HUES6 (cell line): ENCODE measurements at regions not wholly inside any gene's neighbourhood (a gene's known extent, or its start where the extent isn't known, plus 50 kb on each side); places are given as distances from the start of the nearest gene placed in this dataset.

ENCODE experiments used
- H3K27ac ChIP-seq: 2 replicates; pipeline ENCODE4 v1.7.0; 2013; ENCODE audit warnings: low read depth, mild to moderate bottlenecking, low read length, inconsistent platforms
- H3K27me3 ChIP-seq: 2 replicates; pipeline ENCODE4 v1.6.1; 2013; ENCODE audit warnings: low read length; ENCODE audit not compliant: control insufficient read depth, insufficient read depth
- H3K36me3 ChIP-seq: 2 replicates; pipeline ENCODE4 v1.6.1; 2013; ENCODE audit warnings: low read length; ENCODE audit not compliant: control insufficient read depth, insufficient read depth
- H3K4me1 ChIP-seq: 2 replicates; pipeline ENCODE4 v1.6.1; 2013; ENCODE audit warnings: low read length; ENCODE audit not compliant: control insufficient read depth, insufficient read depth
- H3K4me3 ChIP-seq: 2 replicates; pipeline ENCODE4 v1.5.1; 2013; ENCODE audit warnings: low read depth, low read length
- H3K9ac ChIP-seq: one replicate; pipeline ENCODE4 v1.6.1; 2013; ENCODE audit warnings: mild to moderate bottlenecking, low read length
- H3K9me3 ChIP-seq: 2 replicates; pipeline ENCODE4 v1.6.1; 2013; ENCODE audit warnings: low read depth, low read length; ENCODE audit not compliant: control insufficient read depth, insufficient read depth

DNA sequence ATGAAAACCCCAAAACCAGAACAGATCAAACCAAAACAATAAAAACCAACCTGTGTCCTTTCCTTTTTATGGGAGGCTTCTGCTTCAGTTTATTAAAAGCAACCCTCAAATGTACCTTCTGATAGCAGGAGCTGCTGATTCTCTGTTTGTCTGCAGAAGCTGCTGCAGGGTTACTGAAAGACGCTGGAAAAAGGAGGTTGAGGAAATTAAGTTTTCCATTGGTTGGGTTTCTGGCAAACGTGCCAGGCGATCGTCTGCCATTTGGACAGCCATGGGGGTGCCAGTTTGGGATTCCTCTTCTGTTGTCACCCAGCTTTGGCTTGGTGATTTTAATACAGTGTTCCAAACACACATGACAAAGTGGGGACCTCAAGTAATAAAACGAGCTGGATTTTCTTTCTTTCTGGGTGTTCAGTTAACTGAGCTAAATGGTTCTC, 185.4 kb upstream of the ZFHX3 start:
- Histone ChIP-seq H3K4me3 (no peak overlapping the region), H3K27me3 (peaks cover 21% of the 10 kb centered on the region)

GRCh38 chr16:73232555-73233328, 184.8 kb upstream of the ZFHX3 start:
- Histone ChIP-seq H3K36me3 (no peaks in the 10 kb centered on the region), H3K9me3 (no peaks in the 10 kb centered on the region), H3K4me3 (peak overlapping the region; percentile 45), H3K27me3 (peaks cover 21% of the 10 kb centered on the region), H3K9ac (no peak overlapping the region), H3K4me1 (peaks cover 14% of the 10 kb centered on the region; the same call in 1 of the 2 replicates), H3K27ac (no peak overlapping the region)

More for the DNA sequence above, 185.4 kb upstream of the ZFHX3 start:
- H3K4me1 ChIP-seq: peaks cover 14% of the 10 kb centered on the region; the same call in 1 of the 2 replicates
- no peaks in the 10 kb centered on the region for H3K9me3 ChIP-seq
- H3K27ac ChIP-seq: no peak overlapping the region
- no peak overlapping the region for H3K9ac ChIP-seq
- H3K36me3 ChIP-seq: no peaks in the 10 kb centered on the region

GRCh38 chr16:73231944-73232554, 184.1 kb upstream of the ZFHX3 start:
- H3K27me3 ChIP-seq: peaks cover 21% of the 10 kb centered on the region
- H3K4me3 ChIP-seq: peak overlapping the region; percentile 45
- H3K4me1 ChIP-seq: peaks cover 14% of the 10 kb centered on the region; the same call in 1 of the 2 replicates
- no peaks in the 10 kb centered on the region for H3K9me3 ChIP-seq
- no peak overlapping the region for H3K27ac ChIP-seq
- H3K36me3 ChIP-seq: no peaks in the 10 kb centered on the region
- no peak overlapping the region for H3K9ac ChIP-seq

DNA sequence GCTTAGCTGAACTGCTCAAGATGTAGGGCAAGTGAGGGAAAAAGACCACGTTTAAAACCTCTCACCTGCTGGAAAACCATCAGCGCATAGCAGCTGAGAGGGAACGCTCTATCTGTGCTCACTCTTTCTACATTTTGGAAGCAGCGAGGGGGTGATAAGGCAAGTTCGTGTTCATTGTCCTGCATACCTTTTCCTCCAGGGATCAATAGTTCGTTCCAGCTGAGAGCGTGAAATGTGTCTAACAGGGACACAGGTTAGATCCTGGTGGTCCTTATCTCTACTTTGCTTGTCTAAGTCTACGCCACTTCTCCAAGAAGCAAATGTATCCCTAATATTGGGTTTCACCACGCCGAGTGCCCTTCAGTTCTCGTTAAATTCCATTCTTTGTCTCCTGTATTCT, 183.5 kb upstream of the ZFHX3 start:
- Histone ChIP-seq H3K9me3 (no peaks in the 10 kb centered on the region), H3K4me3 (no peak overlapping the region), H3K27me3 (peaks cover 21% of the 10 kb centered on the region), H3K4me1 (peaks cover 14% of the 10 kb centered on the region; the same call in 1 of the 2 replicates), H3K27ac (no peak overlapping the region), H3K9ac (no peak overlapping the region), H3K36me3 (no peaks in the 10 kb centered on the region)

GRCh38 chr16:73230651-73231050, 182.7 kb upstream of the ZFHX3 start:
- Histone ChIP-seq H3K27ac (no peak overlapping the region), H3K4me1 (peaks cover 19% of the 10 kb centered on the region; the same call in 1 of the 2 replicates), H3K4me3 (no peak overlapping the region), H3K27me3 (peaks cover 21% of the 10 kb centered on the region), H3K36me3 (no peaks in the 10 kb centered on the region), H3K9me3 (no peaks in the 10 kb centered on the region), H3K9ac (no peak overlapping the region)

DNA sequence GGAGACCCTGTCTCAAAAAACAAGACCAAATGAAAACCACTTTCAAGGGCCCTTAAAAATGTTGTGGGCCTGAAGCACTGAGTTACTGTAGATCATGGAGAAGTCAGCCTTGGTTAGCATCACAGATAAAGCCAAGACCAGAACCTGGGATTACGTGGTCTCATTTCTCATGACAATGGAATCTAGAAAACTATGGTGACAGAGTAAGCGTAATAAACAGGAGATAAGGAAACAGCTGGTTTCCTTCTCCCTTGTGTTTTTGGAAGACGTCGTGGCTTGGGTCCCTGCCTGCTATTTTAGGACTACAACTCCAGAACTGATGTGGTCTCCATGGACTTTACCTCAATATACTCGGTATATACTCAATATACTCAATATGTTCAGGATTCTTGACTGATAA, 180.7 kb upstream of the ZFHX3 start:
- Histone ChIP-seq H3K9me3 (no peaks in the 10 kb centered on the region), H3K4me1 (peaks cover 19% of the 10 kb centered on the region; the same call in 1 of the 2 replicates), H3K9ac (no peak overlapping the region), H3K27ac (no peak overlapping the region), H3K4me3 (no peak overlapping the region), H3K27me3 (peaks cover 18% of the 10 kb centered on the region), H3K36me3 (no peaks in the 10 kb centered on the region)

GRCh38 chr16:73226675-73227074, 178.7 kb upstream of the ZFHX3 start:
- Histone ChIP-seq H3K27ac (no peak overlapping the region), H3K4me3 (no peak overlapping the region), H3K36me3 (no peaks in the 10 kb centered on the region), H3K4me1 (peaks cover 7% of the 10 kb centered on the region; the same call in 1 of the 2 replicates), H3K27me3 (0 out of 2 replicates have a peak, but pooled peaks cover under 1% of the 10 kb centered on the region), H3K9me3 (no peaks in the 10 kb centered on the region), H3K9ac (no peak overlapping the region)

- Histone ChIP-seq H3K27ac (no peak overlapping the region), H3K27me3 (no peaks in the 10 kb centered on the region), H3K9me3 (no peaks in the 10 kb centered on the region), H3K36me3 (no peaks in the 10 kb centered on the region), H3K4me1 (peaks cover 5% of the 10 kb centered on the region; the same call in 1 of the 2 replicates), H3K9ac (no peak overlapping the region), H3K4me3 (no peak overlapping the region)
These were observed 178.1 kb upstream of the ZFHX3 start for GRCh38 chr16:73225983-73226382.

DNA sequence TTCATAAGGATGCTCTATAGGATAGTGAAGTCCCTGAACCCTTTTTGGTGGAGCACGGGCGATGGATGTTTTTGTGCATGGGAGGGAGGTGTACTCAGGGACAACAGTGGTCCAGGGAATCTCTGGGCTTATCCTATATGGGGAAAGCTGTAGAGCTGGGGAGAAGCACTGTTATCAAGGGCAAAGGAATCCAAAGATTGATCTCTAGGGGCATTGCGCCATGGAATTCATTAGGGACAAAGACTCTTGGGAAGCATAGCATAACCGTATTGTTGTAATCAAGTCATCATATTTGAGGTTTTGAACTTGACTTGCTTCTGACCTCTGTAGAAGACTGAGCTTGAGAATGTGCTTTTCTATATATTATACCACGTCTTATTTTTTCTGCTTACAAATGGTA, 172.9 kb upstream of the ZFHX3 start:
- Histone ChIP-seq H3K9ac (no peak overlapping the region), H3K27me3 (no peaks in the 10 kb centered on the region), H3K4me3 (no peak overlapping the region), H3K9me3 (peaks cover 4% of the 10 kb centered on the region), H3K27ac (no peak overlapping the region), H3K4me1 (peaks cover under 1% of the 10 kb centered on the region; the same call in 1 of the 2 replicates), H3K36me3 (no peaks in the 10 kb centered on the region)

DNA sequence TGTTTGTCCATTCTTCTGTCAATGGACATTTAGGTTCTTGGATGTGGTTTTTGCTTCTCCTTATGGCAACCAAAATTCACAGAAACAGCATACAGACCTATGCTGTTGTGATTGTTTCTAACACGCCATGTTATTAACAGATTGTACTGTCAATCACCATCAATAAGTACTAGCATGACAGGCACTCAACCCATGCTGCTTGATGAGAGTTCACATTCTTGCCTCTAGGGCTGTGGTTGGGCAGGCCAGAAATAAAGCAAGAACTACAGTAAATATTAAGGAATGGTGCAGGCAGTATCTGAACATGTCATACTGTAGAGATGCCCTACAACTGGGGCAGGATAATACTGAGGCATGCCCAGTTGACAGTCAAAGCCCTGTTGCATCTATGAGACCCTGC, 171.2 kb upstream of the ZFHX3 start:
- H3K9me3 ChIP-seq: peaks cover 9% of the 10 kb centered on the region
- H3K27ac ChIP-seq: no peak overlapping the region
- H3K9ac ChIP-seq: no peak overlapping the region
- no peak overlapping the region for H3K4me3 ChIP-seq
- H3K36me3 ChIP-seq: no peaks in the 10 kb centered on the region
- peaks cover 3% of the 10 kb centered on the region; the same call in 1 of the 2 replicates for H3K4me1 ChIP-seq
- no peaks in the 10 kb centered on the region for H3K27me3 ChIP-seq

- Histone ChIP-seq H3K27ac (no peak overlapping the region), H3K4me1 (peaks cover 9% of the 10 kb centered on the region; the same call in 1 of the 2 replicates), H3K36me3 (no peaks in the 10 kb centered on the region), H3K9me3 (peaks cover 9% of the 10 kb centered on the region), H3K9ac (no peak overlapping the region), H3K4me3 (no peak overlapping the region), H3K27me3 (no peaks in the 10 kb centered on the region)
These were observed 169.7 kb upstream of the ZFHX3 start for GRCh38 chr16:73217654-73218053.
